ENCODE measurements at regions not wholly inside any gene's neighbourhood (a gene's known extent, or its start where the extent isn't known, plus 50 kb on each side); places are given as distances from the start of the nearest gene placed in this dataset.
"Not testable (repeated sequence)": the region's sequence is repeated elsewhere in the genome, so short reads cannot be mapped to it uniquely, and the experiment has no call there.

GRCh38 chr4:114040319-114041116 lies 61.1 kb upstream of the ARSJ start:
- Histone ChIP-seq H3K4me1 (ENCODE audit: insufficient read depth, poor library complexity, severe bottlenecking) (peaks cover 7% of the 10 kb centered on the region), H3K36me3 (ENCODE audit: low read depth) (no peaks in the 10 kb centered on the region), H3K9me3 (ENCODE audit: severe bottlenecking) (no peaks in the 10 kb centered on the region), H3K4me3 (ENCODE audit: severe bottlenecking) (no peak overlapping the region), H3K27ac (ENCODE audit: poor library complexity, severe bottlenecking) (no peak overlapping the region), H3K27me3 (ENCODE audit: insufficient read depth, poor library complexity, severe bottlenecking) (no peaks in the 10 kb centered on the region)
- peak; percentile 14; the same call in 1 of the 3 replicates for ATAC-seq (ENCODE audit: low read depth)
- TF ChIP-seq, protein P1, sequence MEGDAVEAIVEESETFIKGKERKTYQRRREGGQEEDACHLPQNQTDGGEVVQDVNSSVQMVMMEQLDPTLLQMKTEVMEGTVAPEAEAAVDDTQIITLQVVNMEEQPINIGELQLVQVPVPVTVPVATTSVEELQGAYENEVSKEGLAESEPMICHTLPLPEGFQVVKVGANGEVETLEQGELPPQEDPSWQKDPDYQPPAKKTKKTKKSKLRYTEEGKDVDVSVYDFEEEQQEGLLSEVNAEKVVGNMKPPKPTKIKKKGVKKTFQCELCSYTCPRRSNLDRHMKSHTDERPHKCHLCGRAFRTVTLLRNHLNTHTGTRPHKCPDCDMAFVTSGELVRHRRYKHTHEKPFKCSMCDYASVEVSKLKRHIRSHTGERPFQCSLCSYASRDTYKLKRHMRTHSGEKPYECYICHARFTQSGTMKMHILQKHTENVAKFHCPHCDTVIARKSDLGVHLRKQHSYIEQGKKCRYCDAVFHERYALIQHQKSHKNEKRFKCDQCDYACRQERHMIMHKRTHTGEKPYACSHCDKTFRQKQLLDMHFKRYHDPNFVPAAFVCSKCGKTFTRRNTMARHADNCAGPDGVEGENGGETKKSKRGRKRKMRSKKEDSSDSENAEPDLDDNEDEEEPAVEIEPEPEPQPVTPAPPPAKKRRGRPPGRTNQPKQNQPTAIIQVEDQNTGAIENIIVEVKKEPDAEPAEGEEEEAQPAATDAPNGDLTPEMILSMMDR (IDR thresholded peaks at IDR 0.05; ENCODE audit: poor library complexity, severe bottlenecking), result no peak
- no peak for DNase-seq (ENCODE audit: low spot score)

GRCh38 chr4:114041117-114041475 lies 61.6 kb upstream of the ARSJ start:
- TF ChIP-seq, protein P1 (IDR thresholded peaks at IDR 0.05; ENCODE audit: poor library complexity, severe bottlenecking), result no peak
- no peaks in the 10 kb centered on the region for H3K9me3 ChIP-seq (ENCODE audit: severe bottlenecking)
- peaks cover 7% of the 10 kb centered on the region for H3K4me1 ChIP-seq (ENCODE audit: insufficient read depth, poor library complexity, severe bottlenecking)
- H3K27ac ChIP-seq (ENCODE audit: poor library complexity, severe bottlenecking), result no peak overlapping the region
- H3K36me3 ChIP-seq (ENCODE audit: low read depth), result no peaks in the 10 kb centered on the region
- peak; percentile 33; the same call in 1 of the 3 replicates for ATAC-seq (ENCODE audit: low read depth)
- H3K27me3 ChIP-seq (ENCODE audit: insufficient read depth, poor library complexity, severe bottlenecking), result no peaks in the 10 kb centered on the region
- no peak for DNase-seq (ENCODE audit: low spot score)
- H3K4me3 ChIP-seq (ENCODE audit: severe bottlenecking), result no peak overlapping the region

GRCh38 chr4:114043116-114043515 lies 63.7 kb upstream of the ARSJ start:
- Histone ChIP-seq H3K27me3 (ENCODE audit: insufficient read depth, poor library complexity, severe bottlenecking) (no peaks in the 10 kb centered on the region), H3K36me3 (ENCODE audit: low read depth) (no peaks in the 10 kb centered on the region), H3K4me3 (ENCODE audit: severe bottlenecking) (no peak overlapping the region), H3K27ac (ENCODE audit: poor library complexity, severe bottlenecking) (no peak overlapping the region), H3K4me1 (ENCODE audit: insufficient read depth, poor library complexity, severe bottlenecking) (peaks cover 7% of the 10 kb centered on the region), H3K9me3 (ENCODE audit: severe bottlenecking) (no peaks in the 10 kb centered on the region)
- TF ChIP-seq, protein P1 (IDR thresholded peaks at IDR 0.05; ENCODE audit: poor library complexity, severe bottlenecking), result no peak
- DNase-seq (ENCODE audit: low spot score) (no peak), ATAC-seq (ENCODE audit: low read depth) (peak; percentile 17; the same call in 1 of the 3 replicates)

DNA sequence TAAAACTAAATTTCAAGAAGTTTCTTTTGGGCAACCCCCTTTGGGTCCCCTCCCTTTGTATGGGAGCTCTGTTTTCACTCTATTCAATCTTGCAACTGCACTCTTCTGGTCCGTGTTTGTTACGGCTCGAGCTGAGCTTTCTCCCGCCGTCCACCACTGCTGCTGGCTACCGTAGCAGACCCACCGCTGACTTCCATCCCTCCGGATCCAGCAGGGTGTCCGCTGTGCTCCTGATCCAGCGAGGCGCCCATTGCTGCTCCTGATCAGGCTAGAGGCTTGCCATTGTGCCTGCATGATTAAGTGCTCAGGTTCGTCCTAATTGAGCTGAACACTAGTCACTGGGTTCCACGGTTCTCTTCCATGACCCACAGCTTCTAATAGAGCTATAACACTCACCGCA lies 64.9 kb upstream of the ARSJ start:
- H3K36me3 ChIP-seq (ENCODE audit: low read depth); H3K4me3 ChIP-seq (ENCODE audit: severe bottlenecking); H3K4me1 ChIP-seq (ENCODE audit: insufficient read depth, poor library complexity, severe bottlenecking); DNase-seq (ENCODE audit: low spot score); H3K27ac ChIP-seq (ENCODE audit: poor library complexity, severe bottlenecking); ATAC-seq (ENCODE audit: low read depth); H3K9me3 ChIP-seq (ENCODE audit: severe bottlenecking); H3K27me3 ChIP-seq (ENCODE audit: insufficient read depth, poor library complexity, severe bottlenecking): not testable (repeated sequence)

DNA sequence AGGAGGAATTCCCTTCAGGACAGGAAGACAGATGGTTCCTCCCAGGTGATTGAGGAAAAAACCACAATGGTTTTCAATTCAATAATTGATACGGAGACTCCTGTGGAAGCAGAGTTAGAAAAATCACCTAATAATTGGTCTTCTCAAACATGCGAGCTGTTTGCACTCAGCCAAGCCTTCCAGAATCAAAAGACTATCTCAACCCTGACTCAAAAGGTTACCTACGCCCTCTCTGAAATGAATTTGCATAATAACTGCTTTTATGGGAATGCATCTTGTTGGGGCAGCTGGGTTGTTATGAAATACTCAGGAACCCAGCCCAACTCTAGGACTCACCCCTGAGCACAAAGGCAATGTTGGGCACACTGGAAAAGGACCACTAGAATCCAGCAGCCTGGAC lies 66.9 kb upstream of the ARSJ start:
- DNase-seq (ENCODE audit: low spot score) (no peak), ATAC-seq (ENCODE audit: low read depth) (no peak)
- H3K4me1 ChIP-seq (ENCODE audit: insufficient read depth, poor library complexity, severe bottlenecking), result no peaks in the 10 kb centered on the region
- H3K36me3 ChIP-seq (ENCODE audit: low read depth), result no peaks in the 10 kb centered on the region
- TF ChIP-seq, protein P1 (IDR thresholded peaks at IDR 0.05; ENCODE audit: poor library complexity, severe bottlenecking), result no peak
- H3K27me3 ChIP-seq (ENCODE audit: insufficient read depth, poor library complexity, severe bottlenecking), result no peaks in the 10 kb centered on the region
- no peaks in the 10 kb centered on the region for H3K9me3 ChIP-seq (ENCODE audit: severe bottlenecking)
- no peak overlapping the region for H3K27ac ChIP-seq (ENCODE audit: poor library complexity, severe bottlenecking)
- no peak overlapping the region for H3K4me3 ChIP-seq (ENCODE audit: severe bottlenecking)

DNA sequence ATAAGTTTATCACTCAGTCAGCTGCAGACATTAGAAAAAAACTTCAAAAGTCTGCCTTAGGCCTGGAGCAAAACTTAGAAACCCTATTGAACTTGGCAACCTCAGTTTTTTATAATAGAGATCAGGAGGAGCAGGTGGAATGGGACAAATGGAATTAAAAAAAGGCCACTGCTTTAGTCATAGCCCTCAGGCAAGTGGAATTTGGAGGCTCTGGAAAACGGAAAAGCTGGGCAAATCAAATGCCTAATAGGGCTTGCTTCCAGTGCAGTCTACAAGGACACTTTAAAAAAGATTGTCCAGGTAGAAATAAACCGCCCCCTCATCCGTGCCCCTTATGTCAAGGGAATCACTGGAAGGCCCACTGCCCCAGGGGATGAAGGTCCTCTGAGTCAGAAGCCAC lies 68.7 kb upstream of the ARSJ start:
- H3K4me3 ChIP-seq (ENCODE audit: severe bottlenecking); H3K27me3 ChIP-seq (ENCODE audit: insufficient read depth, poor library complexity, severe bottlenecking); DNase-seq (ENCODE audit: low spot score); H3K4me1 ChIP-seq (ENCODE audit: insufficient read depth, poor library complexity, severe bottlenecking); H3K27ac ChIP-seq (ENCODE audit: poor library complexity, severe bottlenecking); H3K9me3 ChIP-seq (ENCODE audit: severe bottlenecking); H3K36me3 ChIP-seq (ENCODE audit: low read depth); ATAC-seq (ENCODE audit: low read depth): not testable (repeated sequence)

Data from RWPE2 (cell line).